ENCODE measurements at regions not wholly inside any gene's neighbourhood (a gene's known extent, or its start where the extent isn't known, plus 50 kb on each side); places are given as distances from the start of the nearest gene placed in this dataset.

DNA sequence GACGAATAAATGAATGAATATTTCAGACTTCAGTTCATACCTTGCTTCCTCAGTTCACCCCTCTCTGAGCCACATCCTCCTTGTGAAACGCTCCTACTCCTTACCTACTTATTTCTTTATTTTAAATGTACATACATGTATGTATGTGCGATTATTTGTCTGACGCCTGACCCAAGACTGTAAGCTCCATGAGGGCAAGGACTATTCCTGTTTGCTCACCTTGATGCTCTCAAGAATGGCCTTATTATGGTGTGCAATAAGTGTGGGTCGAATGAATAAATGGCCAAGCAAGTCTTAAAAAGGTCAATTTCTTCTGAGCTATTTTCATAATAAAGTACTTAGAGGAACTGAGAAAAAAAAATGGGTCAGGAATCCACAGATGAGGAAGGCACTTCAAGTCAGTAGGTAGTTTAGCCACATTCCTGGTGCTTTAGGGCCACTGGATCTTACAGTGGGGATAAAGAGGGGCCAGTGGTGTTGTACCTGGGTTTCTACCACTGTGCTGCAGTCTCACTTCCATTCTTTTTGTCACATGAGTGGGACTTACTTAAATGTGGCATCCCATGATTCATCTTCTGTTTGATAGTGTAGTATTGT, 74.7 kb downstream of the SDC1 start:
- no peak for DNase-seq (ENCODE audit: low read depth)

DNA sequence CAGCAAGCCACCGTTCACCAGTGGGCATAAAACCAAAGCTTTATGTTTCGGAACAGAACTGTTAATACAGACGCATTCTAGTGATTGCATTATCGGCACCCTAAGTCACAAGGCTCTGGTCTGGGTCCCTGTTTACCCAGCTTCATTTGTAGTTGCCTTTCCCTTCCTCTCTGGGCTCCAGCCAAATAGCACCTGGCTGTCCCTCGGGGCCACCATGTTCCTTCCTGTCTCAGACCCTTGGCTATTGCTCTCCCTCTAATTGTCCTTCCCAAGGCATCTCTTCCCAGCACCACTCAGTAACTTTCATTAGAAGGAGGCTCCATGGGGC, 75.3 kb downstream of the SDC1 start:
- DNase-seq (ENCODE audit: low read depth): no peak

DNA sequence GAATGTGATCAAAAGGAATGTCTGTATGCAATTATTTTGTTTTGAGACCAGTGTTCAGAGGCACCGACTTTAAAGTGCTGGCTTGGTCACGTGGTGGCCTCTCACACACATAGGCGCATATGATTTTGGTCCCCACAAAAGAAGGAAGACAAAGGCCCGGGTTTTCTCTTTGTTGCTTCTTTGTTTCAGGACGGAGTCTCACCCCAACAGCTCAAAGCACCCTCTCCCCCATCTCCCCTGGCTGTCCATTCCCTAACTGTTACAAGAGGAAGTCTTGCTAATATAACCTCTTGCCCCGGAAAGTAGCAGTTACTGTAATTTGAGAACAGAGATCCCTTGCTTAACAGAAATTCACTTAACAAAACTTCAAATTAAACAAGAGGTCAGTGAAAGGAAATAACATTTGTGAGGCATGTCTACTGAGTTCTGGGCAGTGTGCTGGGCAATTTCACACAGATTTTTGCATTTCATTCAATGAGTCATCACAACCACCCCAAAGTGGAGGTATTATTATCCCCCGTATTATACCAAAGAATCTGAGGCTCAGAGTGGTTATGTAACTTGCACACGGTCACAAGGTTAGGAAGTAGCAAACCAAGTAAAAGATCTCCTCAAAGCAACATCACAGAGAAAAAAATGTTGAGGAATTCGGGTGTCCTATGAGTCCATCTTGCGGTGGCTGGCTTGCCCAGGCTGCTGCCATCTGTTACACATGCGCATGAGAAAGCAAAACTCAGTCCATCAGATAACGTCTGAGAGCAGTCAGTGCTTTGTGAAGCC, 75.8 kb downstream of the SDC1 start:
- DNase-seq (ENCODE audit: low read depth): no peak

DNA sequence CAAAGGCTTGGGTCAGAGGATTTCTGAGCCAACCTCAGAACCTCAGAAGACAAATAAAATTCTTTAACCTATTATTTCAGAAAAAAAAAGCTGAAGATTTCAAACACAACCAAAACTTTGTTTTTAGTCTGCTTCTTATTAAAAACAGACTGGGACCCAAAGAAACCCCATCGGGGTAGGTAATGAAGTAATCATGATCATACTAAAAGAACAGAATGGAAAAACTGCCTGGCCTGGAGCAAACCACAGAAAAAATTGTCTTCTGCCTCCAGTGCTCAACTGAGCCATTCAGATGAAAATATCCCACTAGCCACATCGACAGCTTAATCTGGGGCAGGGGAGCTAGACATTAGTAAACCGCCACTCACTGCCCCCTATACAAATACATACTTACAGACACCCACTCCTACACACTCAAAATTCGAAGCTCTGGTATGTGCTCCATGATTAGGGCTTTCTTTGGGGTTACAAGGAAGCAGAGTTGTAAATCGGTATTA, 76.5 kb downstream of the SDC1 start:
- no peak for DNase-seq (ENCODE audit: low read depth)

DNA sequence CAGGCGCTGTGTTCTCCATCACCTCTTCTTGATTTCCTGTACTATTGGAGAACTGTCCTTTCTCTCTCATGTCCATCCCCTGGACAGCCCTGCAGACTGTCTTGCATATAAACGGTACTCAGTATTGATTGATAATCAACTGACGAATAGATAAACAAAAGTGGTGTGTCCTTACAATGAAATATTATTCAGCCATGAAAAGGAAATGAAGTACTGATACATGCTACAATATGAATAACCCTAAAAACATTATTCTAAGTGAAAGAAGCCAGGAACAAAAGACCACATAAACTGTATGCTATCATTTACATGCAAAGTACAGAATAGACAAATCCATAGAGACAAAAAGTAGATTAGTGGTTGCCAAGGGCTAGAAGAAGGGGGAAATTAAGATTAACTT, 77.6 kb downstream of the SDC1 start:
- DNase-seq (ENCODE audit: low read depth): no peak

DNA sequence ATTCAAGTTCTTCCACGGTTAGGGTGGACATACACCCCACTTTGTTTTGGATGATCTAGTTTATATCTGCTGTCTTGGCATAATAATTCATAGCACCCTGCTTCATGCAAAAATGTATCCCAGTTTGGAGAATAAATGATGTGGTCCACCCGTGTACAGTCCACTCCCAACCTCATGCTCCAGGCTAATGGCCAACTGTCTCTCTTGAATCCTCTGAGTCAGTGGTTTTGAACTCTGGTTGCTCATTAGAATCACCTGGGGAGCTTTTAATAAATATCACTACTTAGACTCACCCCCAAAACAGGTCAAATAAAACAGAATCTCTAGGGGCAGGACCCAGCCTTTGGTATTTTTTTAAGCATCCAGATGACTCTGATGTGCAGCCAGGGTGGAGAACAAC, 78.5 kb downstream of the SDC1 start:
- DNase-seq (ENCODE audit: low read depth): no peak

DNA sequence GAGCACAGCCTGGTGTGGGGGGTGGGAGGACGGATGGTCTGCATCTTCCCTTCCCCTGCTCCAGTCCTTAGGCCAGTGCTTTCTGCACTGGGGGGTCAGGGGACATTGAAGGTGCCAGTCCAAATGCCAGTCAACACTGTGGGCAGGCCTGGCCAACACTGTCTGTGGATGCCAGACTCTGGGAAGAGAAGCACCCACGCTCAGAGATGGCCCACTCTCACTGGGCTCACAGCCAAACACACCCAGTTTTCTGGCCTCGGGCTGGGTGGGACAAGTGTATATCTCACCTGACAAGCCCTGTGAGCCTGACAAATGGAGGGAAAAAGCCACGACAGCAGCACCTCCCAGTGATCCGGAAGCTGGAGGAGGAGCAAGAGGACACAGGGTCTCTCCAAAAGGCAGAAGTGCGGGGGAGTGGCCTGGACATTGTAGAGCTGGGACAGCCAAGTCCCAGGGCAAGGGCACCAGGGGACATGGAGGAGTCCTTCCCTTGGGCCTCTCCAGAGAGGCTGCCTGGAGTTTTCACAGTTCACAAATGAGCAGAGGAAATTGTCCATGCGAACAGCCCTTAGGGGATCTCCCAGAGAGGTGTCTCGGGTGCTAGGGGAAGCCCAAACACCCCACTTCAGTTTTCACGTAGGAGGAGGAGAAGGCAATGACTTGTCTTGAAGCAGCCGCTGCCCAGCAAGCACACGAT, 79.3 kb downstream of the SDC1 start:
- no peak for DNase-seq (ENCODE audit: low read depth)

DNA sequence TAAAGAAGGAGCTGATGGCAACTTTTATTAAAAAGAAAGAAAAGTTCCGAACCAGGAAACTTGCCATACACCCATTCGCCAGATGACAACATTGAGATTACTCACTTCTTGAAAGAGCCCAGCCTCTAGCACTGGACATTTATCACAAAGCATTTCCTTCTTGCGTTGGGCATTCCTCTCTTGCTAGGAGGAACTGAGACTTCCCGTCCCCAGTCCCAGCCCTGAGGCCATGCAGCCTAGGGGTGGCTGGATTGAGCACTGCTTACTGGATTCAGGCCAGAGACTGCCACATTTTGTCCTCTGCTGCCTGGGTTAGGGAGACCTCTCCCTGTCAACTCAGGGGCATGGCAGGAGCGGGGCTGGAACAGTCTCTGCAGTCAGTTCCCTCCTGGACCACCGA, 80.1 kb downstream of the SDC1 start:
- no peak for DNase-seq (ENCODE audit: low read depth)

DNA sequence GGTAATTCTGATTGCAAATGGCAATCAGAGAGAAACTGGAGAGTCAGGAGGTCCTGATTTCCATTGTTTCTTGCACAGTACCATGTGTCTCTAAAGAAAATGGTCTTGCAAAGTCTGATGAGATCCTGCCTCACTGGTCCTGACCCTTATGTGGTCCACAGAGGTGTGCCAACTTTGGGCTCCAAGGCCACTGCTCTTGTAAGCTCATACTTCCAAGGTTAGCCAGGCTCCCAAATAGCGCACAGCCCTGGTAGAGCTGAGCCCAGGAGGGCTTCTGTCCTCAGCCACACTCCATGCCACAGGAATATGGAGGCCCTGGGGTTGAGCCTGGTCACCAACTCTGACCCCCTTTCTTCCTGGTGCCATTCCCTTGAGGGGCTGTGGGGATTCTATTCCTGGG, 80.7 kb downstream of the SDC1 start:
- DNase-seq (ENCODE audit: low read depth): no peak

DNA sequence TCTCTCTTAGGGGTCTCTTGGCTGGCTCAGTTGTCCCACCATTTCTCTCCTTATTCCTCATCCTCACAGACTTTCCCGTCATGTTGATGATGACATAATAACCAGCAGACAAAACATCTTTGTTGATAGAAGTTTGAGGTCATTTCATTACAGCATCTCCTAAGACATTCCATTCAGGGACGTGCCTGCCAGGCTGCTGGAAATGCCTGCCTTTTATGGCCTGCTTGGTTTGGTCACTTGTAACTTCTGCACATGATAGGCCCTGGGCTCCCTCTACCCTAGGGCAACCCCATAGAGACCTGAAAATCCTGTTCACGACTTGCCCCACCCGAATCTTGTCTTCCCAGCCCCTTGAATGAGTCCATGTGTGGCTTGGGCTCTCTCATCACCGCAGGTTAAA, 81.7 kb downstream of the SDC1 start:
- no peak for DNase-seq (ENCODE audit: low read depth)

DNA sequence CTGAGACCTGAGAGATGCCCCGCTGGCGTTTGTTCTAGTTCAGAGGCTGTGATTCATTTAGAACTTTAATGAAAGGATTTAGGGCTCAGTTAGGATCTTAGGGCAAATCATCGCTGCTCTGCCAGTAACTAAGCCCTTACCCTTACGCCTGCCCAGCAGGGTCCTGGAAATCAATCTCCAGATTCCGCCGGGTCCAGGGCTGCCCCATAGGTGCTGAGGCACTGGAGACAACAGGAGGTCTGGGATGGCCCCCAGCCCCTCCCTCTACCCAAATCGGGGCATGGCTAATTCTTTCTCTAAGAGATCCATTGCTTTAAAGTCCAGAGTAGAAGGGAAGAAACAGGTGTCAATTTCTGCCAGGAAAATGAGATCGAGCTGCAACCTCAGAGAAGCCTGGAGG, 83.1 kb downstream of the SDC1 start:
- DNase-seq (ENCODE audit: low read depth): no peak

DNA sequence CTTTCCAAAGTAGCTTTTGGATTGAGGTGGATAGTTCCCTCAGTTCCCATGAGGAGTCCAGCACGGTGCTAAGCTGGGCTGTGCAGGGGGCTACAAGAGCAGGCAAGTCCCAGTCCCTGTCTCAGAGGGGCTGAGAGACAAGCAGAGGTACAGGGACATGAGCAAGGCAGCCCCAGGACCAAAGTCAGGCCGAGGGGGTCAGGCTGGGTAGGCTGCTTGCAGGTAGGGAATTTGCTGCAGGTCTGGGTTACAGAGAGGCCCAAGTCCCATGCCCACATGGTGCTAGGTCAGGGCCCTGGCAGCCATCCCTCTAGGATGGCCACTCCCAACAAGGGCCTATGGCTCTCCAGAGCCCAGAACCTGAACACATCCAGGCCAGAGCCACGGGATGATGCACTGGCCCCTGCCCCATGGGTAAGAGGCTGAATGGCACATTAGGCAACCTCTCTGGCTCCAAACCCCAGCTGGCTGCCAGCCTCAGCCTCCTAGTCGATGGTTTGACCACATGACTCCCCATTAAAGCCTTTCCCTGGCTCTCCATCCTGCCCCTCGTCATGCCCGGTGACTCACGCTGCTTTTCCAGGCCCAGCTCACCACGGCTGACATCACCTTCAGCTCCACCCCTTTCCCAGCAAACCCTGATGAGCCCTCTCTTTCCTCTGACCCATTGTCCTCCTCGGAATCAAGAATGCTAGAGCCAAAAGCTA, 83.7 kb downstream of the SDC1 start:
- no peak for DNase-seq (ENCODE audit: low read depth)

DNA sequence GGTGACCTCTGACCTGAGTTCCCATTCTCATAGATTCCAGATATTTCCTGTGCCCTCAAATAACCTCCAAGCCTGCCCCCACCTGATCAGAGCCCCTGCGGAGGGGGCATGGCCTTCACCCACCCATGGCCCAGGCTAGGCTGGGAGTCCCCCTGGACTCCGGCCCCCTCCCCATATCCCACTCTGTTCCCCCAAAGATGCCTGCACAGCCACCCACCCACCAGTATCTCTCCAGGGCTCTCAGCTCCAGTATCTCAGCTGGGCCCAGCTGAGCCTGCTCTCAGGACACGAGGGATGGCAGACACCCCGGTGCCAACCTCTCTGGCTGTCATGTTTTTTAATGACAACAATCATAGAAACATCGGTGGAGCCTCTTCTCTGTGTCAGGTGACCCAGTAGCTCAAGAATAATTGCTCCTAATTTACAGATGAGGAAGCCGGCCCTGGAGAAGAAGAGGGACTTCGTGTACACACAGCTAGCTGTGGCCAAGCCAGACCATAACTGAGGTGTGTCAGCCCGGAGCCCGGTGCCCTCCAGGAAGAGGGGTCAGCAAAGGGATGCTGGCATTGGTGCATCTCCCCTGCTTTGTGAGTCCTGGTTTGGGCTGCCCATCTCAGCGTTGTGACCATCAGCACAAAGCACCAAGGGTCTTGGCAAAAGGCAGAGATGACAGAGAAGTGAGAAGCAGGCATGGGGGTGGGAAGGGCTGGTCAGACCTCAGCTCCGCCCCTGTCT, 84.4 kb downstream of the SDC1 start:
- no peak for DNase-seq (ENCODE audit: low read depth)

DNA sequence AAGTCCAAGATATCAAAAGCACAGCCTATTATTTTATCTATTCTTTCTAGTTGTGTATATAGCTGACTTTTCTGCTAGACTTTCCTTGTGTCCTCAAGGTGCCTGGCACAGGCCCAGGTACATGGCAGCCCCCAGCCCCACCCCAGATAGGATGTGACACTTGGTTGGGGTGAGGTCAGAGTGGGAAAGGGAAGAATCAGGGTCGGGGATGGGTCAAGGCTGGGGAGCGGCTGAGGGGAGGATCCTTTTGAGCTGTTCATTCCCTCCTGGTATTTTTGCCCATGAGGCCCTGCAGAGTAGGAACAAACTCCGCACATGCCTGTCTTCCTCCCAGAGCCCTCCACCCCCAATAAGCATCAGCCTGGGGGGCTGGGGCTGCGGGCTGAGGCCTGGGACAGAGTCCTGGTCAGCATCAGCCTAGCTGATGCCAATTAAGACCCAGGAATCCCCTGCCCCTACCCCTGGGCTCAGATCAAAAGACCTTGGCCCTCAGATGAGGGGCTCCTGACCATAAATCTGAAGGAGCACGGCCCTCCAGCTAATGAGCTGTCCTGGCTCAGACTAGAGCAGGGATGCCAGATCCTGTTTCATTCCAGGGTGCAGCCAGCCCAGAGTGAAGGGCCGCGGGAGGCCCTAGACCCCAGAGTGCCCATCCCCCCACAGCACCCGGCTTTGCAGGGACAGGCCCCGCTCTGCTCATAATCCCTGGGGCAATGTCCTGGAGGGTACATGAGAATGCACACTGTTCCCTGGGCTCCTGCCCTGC, 85.3 kb downstream of the SDC1 start:
- DNase-seq (ENCODE audit: low read depth): no peak

DNA sequence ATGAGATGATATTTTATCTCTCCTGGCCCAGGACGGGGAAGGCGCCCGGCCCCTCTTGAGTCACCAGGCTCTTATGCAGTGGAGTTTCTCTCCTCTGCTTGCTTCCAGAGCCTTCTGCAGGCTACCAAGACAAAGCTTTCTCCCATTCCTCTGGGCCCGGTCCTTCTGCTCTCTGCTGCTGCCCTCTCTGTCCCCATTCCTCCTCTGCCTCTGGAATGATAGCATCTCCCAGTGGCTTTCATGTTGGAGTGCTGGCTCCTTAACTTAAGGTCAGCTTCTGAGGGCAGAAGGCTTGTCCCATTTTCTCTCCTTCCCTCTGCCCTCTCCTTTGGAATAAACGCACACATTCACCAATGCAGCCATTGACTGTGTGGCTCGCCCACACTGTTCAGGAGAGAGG, 86.2 kb downstream of the SDC1 start:
- no peak for DNase-seq (ENCODE audit: low read depth)

DNA sequence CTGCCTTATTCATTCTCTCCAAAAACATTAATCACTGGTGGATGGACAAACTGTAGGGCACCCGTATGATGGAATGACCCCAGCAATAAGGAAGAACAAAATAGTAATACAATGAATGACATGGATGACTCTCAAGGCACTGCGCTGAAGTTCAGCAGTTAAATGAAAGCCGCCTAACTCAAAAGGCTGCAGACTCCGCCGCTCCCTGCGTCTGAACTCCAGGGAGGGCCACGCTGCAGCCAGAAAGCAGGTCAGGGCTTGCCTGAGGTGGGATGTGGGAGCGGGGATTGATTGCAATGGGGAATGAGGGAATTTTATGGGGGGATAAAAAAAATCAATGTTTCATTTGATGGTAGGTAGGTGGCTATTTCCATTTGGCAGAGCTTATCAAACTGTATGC, 86.5 kb upstream of the LAPTM4A start:
- DNase-seq (ENCODE audit: low read depth): no peak

DNA sequence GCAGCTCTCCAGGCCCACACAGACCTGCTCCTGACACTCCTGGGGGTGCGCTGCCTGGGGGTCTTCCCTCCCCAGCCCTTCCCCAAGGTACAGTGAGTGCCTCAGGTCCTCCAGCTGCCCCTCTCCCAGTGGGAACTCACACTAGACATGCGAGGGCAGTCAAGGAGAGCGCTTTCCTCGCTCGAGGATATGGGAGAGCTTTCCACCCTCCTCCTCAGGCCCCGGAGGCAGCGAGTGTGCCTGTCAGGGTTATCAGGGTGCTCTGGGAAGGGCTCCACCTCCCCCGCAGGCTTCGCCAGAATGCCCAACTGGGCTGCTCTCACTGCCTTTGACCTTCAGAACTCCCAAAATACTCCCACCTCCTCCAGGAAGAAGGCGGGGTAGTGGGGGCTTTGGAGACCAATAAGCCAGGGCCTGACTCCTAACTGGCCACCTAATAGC, 85.7 kb upstream of the LAPTM4A start:
- DNase-seq (ENCODE audit: low read depth): no peak

DNA sequence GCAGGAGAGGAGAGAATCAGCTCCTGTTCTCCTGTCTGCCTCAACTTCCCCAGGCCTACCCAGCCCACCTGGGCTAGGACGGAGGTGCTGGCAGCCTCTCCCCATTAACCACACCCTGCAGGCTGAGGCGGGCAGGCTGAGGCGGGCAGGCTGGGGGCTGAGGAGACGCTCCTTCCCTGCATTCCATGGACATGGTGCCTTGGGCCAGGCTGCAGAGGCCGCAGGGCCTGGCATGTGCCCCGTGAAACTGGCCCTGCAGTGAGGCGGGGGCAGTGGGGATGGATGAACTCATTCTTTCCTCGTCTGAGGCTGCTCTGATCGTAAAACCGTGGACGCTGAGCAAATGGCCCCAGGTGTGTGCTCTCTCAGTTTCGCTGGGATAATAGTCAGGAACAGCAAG, 84.7 kb upstream of the LAPTM4A start:
- DNase-seq (ENCODE audit: low read depth): no peak

DNA sequence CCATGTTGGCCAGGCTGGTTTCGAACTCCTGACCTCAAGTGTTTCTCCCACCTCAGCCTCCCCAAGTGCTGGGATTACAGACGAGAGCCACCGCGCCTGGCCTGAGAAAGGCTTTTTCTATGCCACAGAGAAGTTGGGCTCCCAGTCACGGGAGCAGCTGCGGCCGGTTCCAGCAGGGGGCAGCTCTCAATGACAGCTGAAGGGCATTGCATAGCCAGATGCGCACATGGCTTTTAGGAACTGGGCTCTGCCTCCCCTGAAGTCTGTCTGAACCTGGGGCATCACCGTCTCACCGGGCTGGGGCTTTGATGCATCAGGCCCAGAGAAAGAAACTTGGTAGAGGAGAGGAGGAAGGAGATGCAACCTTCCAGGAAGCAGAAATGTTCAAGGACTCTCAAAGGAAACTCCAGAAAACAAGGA, 84.2 kb upstream of the LAPTM4A start:
- peak; percentile 26 for DNase-seq (ENCODE audit: low read depth)

DNA sequence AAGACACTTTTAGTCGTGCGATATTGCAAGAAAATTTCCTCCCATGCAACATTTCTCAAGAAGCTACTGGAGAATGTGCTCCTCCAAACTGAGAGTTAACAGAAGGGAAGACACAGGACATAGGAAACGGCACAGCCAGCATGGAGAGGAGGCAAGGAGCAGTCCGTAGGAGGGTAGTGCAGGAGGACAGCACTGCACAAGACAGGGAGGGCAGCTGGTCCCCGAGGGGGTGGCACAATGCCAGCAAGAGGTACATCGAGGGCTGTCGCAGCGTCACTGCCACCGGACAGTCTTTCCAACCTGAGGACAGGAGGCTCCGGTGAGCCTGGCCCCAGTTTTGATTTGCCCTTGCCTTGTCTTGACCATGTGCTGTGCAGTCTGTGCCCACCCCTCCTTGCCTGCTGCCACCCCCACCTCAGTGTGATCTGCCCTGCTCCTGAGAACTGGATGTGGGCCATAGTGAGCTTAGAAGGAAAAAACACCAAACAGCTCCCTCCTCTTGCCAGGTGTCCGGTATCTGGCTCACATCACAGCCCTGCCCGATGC, 81.6 kb upstream of the LAPTM4A start:
- DNase-seq (ENCODE audit: low read depth): no peak
